NCI-H82 treated with DMSO at 0.1 percent for 48 hours (cell line): ENCODE measurements at regions not wholly inside any gene's neighbourhood (a gene's known extent, or its start where the extent isn't known, plus 50 kb on each side); places are given as distances from the start of the nearest gene placed in this dataset.

Experiments
- DNase-seq: peaks from one replicate; lab custom pipeline; 2025; ENCODE audit not compliant: unreplicated experiment; lab: John Stamatoyannopoulos, UW

- DNase-seq: no peak
These were observed 820.7 kb upstream of the TYRP1 start for GRCh38 chr9:11872471-11872870.

- no peak for DNase-seq
These were observed 818.8 kb upstream of the TYRP1 start for GRCh38 chr9:11874414-11874813.

GRCh38 chr9:11892401-11892800 is 800.8 kb upstream of the TYRP1 start:
- DNase-seq: no peak

- no peak for DNase-seq
These were observed 799.9 kb upstream of the TYRP1 start for GRCh38 chr9:11893331-11893730.

GRCh38 chr9:11894136-11894535 is 799.0 kb upstream of the TYRP1 start:
- no peak for DNase-seq

- no peak for DNase-seq
These were observed 790.6 kb upstream of the TYRP1 start for GRCh38 chr9:11902610-11903009.

GRCh38 chr9:11915699-11916098 is 777.5 kb upstream of the TYRP1 start:
- no peak for DNase-seq

GRCh38 chr9:11928871-11929321 is 764.3 kb upstream of the TYRP1 start:
- no peak for DNase-seq

- DNase-seq: no peak
These were observed 762.1 kb upstream of the TYRP1 start for GRCh38 chr9:11931109-11931508.

GRCh38 chr9:11931751-11932150 is 761.4 kb upstream of the TYRP1 start:
- no peak for DNase-seq

GRCh38 chr9:11933926-11934325 is 759.3 kb upstream of the TYRP1 start:
- DNase-seq: no peak

- DNase-seq: no peak
These were observed 746.7 kb upstream of the TYRP1 start for GRCh38 chr9:11946531-11946930.

- DNase-seq: no peak
These were observed 730.9 kb upstream of the TYRP1 start for GRCh38 chr9:11962327-11962726.

- DNase-seq: no peak
These were observed 726.4 kb upstream of the TYRP1 start for GRCh38 chr9:11966786-11967185.

- DNase-seq: no peak
These were observed 724.6 kb upstream of the TYRP1 start for GRCh38 chr9:11968631-11969030.

- no peak for DNase-seq
These were observed 720.2 kb upstream of the TYRP1 start for GRCh38 chr9:11973011-11973410.

- DNase-seq: no peak
These were observed 719.7 kb upstream of the TYRP1 start for GRCh38 chr9:11973511-11973910.

- no peak for DNase-seq
These were observed 700.3 kb upstream of the TYRP1 start for GRCh38 chr9:11992866-11993265.

- DNase-seq: no peak
These were observed 678.7 kb upstream of the TYRP1 start for GRCh38 chr9:12014488-12014887.

GRCh38 chr9:12054235-12054634 is 639.0 kb upstream of the TYRP1 start:
- DNase-seq: no peak

- no peak for DNase-seq
These were observed 636.3 kb upstream of the TYRP1 start for GRCh38 chr9:12056874-12057273.

- DNase-seq: no peak
These were observed 633.1 kb upstream of the TYRP1 start for GRCh38 chr9:12060067-12060466.

- DNase-seq: no peak
These were observed 632.4 kb upstream of the TYRP1 start for GRCh38 chr9:12060811-12061210.

GRCh38 chr9:12065050-12065449 is 628.1 kb upstream of the TYRP1 start:
- no peak for DNase-seq
